ENCODE measurements at regions not wholly inside any gene's neighbourhood (a gene's known extent, or its start where the extent isn't known, plus 50 kb on each side); places are given as distances from the start of the nearest gene placed in this dataset.

- DNase-seq, result no peak
- Histone ChIP-seq H3K9me3 (peaks cover 0 to 1% (median 0%) of the 10 kb centered on the region in 3 donors), H3K4me1 (no peaks in the 10 kb centered on the region), H3K27me3 (no peaks in the 10 kb centered on the region), H3K36me3 (no peaks in the 10 kb centered on the region), H3K4me3 (no peak overlapping the region), H3K27ac (no peak overlapping the region)
- intact Hi-C loops (cut with DNase I), result no loop called here
- TF ChIP-seq CTCF (IDR thresholded peaks at IDR 0.05), result no peak
- no peak for TF ChIP-seq POLR2A (IDR thresholded peaks at IDR 0.05)
- 53 to 54% methylated on average over 3 to 4 of the region's 7 CpGs for WGBS, 2 donors
These were observed 477.5 kb upstream of the MYT1L start for GRCh38 chr2:2808551-2809058.

- no peak for DNase-seq
- WGBS, 2 donors, result 82% methylated on average over 7 of the region's 7 CpGs; no CpG with 5 or more reads in 1 of the 2 donors
- H3K9me3 ChIP-seq, result no peaks in the 10 kb centered on the region
These were observed 475.6 kb upstream of the MYT1L start for GRCh38 chr2:2806711-2807110.

GRCh38 chr2:2805263-2805662 is 474.2 kb upstream of the MYT1L start:
- no peak overlapping the region for H3K27ac ChIP-seq
- no peaks in the 10 kb centered on the region for H3K9me3 ChIP-seq
- whole genome bisulfite sequencing, 2 donors, result 69 to 71% methylated on average over 4 to 5 of the region's 5 CpGs
- intact Hi-C loops (cut with DNase I), result no loop called here
- no peak overlapping the region for H3K4me3 ChIP-seq
- H3K36me3 ChIP-seq, result no peaks in the 10 kb centered on the region
- H3K27me3 ChIP-seq, result no peaks in the 10 kb centered on the region
- no peak for DNase-seq
- no peak for TF ChIP-seq POLR2A (IDR thresholded peaks at IDR 0.05)
- TF ChIP-seq CTCF (IDR thresholded peaks at IDR 0.05), result no peak
- H3K4me1 ChIP-seq, result no peaks in the 10 kb centered on the region

More at GRCh38 chr2:2806711-2807110, 475.6 kb upstream of the MYT1L start:
- TF ChIP-seq POLR2A (IDR thresholded peaks at IDR 0.05) (no peak), CTCF (IDR thresholded peaks at IDR 0.05) (no peak)
- H3K4me3 ChIP-seq, result no peak overlapping the region
- H3K27me3 ChIP-seq, result no peaks in the 10 kb centered on the region
- H3K27ac ChIP-seq, result no peak overlapping the region
- no peaks in the 10 kb centered on the region for H3K4me1 ChIP-seq
- no peaks in the 10 kb centered on the region for H3K36me3 ChIP-seq
- intact Hi-C loops (cut with DNase I), result no loop called here

- Histone ChIP-seq H3K9me3 (no peaks in the 10 kb centered on the region), H3K36me3 (no peaks in the 10 kb centered on the region), H3K4me3 (no peak overlapping the region), H3K4me1 (no peaks in the 10 kb centered on the region), H3K27me3 (no peaks in the 10 kb centered on the region), H3K27ac (no peak overlapping the region)
- 85 to 97% methylated on average over 12 to 15 of the region's 15 CpGs for WGBS, 2 donors
- no peak for DNase-seq
- TF ChIP-seq CTCF (IDR thresholded peaks at IDR 0.05) (no peak), POLR2A (IDR thresholded peaks at IDR 0.05) (no peak)
- intact Hi-C loops (cut with DNase I), result no loop called here
These were observed 473.5 kb upstream of the MYT1L start for GRCh38 chr2:2804528-2804927.

- DNase-seq, result no peak
- H3K4me1 ChIP-seq, result no peaks in the 10 kb centered on the region
- H3K4me3 ChIP-seq, result no peak overlapping the region
- 16 to 41% methylated on average over 3 of the region's 3 CpGs for WGBS, 2 donors
- no peaks in the 10 kb centered on the region for H3K9me3 ChIP-seq
- H3K36me3 ChIP-seq, result no peaks in the 10 kb centered on the region
- no peaks in the 10 kb centered on the region for H3K27me3 ChIP-seq
- intact Hi-C loops (cut with DNase I), result no loop called here
- TF ChIP-seq POLR2A (IDR thresholded peaks at IDR 0.05) (no peak), CTCF (IDR thresholded peaks at IDR 0.05) (no peak)
- no peak overlapping the region for H3K27ac ChIP-seq
These were observed 470.4 kb upstream of the MYT1L start for GRCh38 chr2:2801458-2801857.
